ENCODE measurements at regions not wholly inside any gene's neighbourhood (a gene's known extent, or its start where the extent isn't known, plus 50 kb on each side); places are given as distances from the start of the nearest gene placed in this dataset.

- no peak overlapping the region for H3K4me2 ChIP-seq (ENCODE audit: low read length)
- ATAC-seq, result no peak
- RAD21 ChIA-PET (ENCODE audit: low non-redundant PET in 1 of 2, low total read pairs in 2 of 2, uncharacterized antibody in 2 of 2, unreplicated experiment in 2 of 2), result no interaction called here
- TF ChIP-seq CTCF (IDR thresholded peaks at IDR 0.05 in 2 of 3, conservative IDR thresholded peaks at IDR 0.05 in 1 of 3; ENCODE audit: borderline replicate concordance in 1 of 3, insufficient read depth in 1 of 3, low read depth in 2 of 3, low read length in 2 of 3) (no peak), TCF7L2 (IDR thresholded peaks at IDR 0.05; ENCODE audit: borderline replicate concordance, extremely low read depth, insufficient read depth, insufficient read length) (no peak), SP1 (IDR thresholded peaks at IDR 0.05; ENCODE audit: low read depth) (no peak), ZNF274 (IDR thresholded peaks at IDR 0.05; ENCODE audit: low read depth, low read length) (no peak), POLR2AphosphoS5 (IDR thresholded peaks at IDR 0.05; ENCODE audit: low read depth, low read length) (no peak), EZH2phosphoT487 (IDR thresholded peaks at IDR 0.05; ENCODE audit: borderline replicate concordance) (no peak), YY1 (IDR thresholded peaks at IDR 0.05; ENCODE audit: extremely low read depth, insufficient replicate concordance, low read depth, low read length) (no peak), CBX3 (IDR thresholded peaks at IDR 0.05; ENCODE audit: low read depth) (no peak), ZFX (IDR thresholded peaks at IDR 0.05) (no peak), JUND (IDR thresholded peaks at IDR 0.05) (no peak), FOSL1 (IDR thresholded peaks at IDR 0.05; ENCODE audit: low read depth) (no peak), ELF1 (IDR thresholded peaks at IDR 0.05; ENCODE audit: borderline replicate concordance, low read depth) (no peak)
- TF ChIP-seq, protein P1, sequence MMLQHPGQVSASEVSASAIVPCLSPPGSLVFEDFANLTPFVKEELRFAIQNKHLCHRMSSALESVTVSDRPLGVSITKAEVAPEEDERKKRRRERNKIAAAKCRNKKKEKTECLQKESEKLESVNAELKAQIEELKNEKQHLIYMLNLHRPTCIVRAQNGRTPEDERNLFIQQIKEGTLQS (IDR thresholded peaks at IDR 0.05), result no peak
- TF ChIP-seq, protein P2, sequence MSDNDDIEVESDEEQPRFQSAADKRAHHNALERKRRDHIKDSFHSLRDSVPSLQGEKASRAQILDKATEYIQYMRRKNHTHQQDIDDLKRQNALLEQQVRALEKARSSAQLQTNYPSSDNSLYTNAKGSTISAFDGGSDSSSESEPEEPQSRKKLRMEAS (IDR thresholded peaks at IDR 0.05), result no peak
- H3K27ac ChIP-seq (ENCODE audit: low read depth, low read length), result no peak overlapping the region
- DNase-seq (ENCODE audit: low read depth, low spot score), result no peak
- no peaks in the 10 kb centered on the region for H3K9me2 ChIP-seq (ENCODE audit: insufficient read depth)
- H3K36me3 ChIP-seq (ENCODE audit: control insufficient read depth in 1 of 2, insufficient read depth in 2 of 2, low read length in 2 of 2), result no peaks in the 10 kb centered on the region
- no peaks in the 10 kb centered on the region for H4K20me1 ChIP-seq (ENCODE audit: insufficient read depth)
- no peak overlapping the region for H2AFZ ChIP-seq (ENCODE audit: low read depth, low read length, poor library complexity, severe bottlenecking)
- POLR2A ChIA-PET, result no interaction called here
- CTCF ChIA-PET, result no interaction called here
- H3K27me3 ChIP-seq (ENCODE audit: insufficient read depth, low read length), result no peaks in the 10 kb centered on the region
- intact Hi-C loops (cut with micrococcal nuclease), result no loop called here
- peaks cover 0 to 4% of the 10 kb centered on the region in 2 experiments; a peak in 1 of 4 replicates for H3K9me3 ChIP-seq (ENCODE audit: control insufficient read depth in 1 of 2, insufficient read depth in 1 of 2, low read depth in 1 of 2, low read length in 2 of 2)
- H3K4me3 ChIP-seq (replicated peaks in 1 of 2; ENCODE audit: low read depth in 1 of 2, low read length in 2 of 2), result no peak overlapping the region
- BruUV-seq (replicated peaks), result no TSS peak
- no peaks in the 10 kb centered on the region for H3K79me2 ChIP-seq (ENCODE audit: insufficient read depth, low read length)
- no peak overlapping the region for H3K9ac ChIP-seq (ENCODE audit: low read length)
- H3K4me1 ChIP-seq (ENCODE audit: control insufficient read depth in 1 of 2, insufficient read depth in 2 of 2, low read length in 2 of 2), result no peaks in the 10 kb centered on the region
These were observed 401.9 kb downstream of the GATA3 start for GRCh38 chr10:8456386-8456785.

Measured in HCT116 (cell line).